NCI-H2081 treated with DMSO at 0.1 percent for 48 hours (cell line): ENCODE measurements at regions not wholly inside any gene's neighbourhood (a gene's known extent, or its start where the extent isn't known, plus 50 kb on each side); places are given as distances from the start of the nearest gene placed in this dataset.

Experiments used
- DNase-seq: peaks from one replicate; lab custom pipeline; 2025; lab: John Stamatoyannopoulos, UW

- no peak for DNase-seq
Observed at GRCh38 chr2:57842531-57842930, 204.1 kb upstream of the VRK2 start.

GRCh38 chr2:57843158-57843557 is 203.4 kb upstream of the VRK2 start:
- no peak for DNase-seq

GRCh38 chr2:57848723-57849122 is 197.9 kb upstream of the VRK2 start:
- no peak for DNase-seq

DNA sequence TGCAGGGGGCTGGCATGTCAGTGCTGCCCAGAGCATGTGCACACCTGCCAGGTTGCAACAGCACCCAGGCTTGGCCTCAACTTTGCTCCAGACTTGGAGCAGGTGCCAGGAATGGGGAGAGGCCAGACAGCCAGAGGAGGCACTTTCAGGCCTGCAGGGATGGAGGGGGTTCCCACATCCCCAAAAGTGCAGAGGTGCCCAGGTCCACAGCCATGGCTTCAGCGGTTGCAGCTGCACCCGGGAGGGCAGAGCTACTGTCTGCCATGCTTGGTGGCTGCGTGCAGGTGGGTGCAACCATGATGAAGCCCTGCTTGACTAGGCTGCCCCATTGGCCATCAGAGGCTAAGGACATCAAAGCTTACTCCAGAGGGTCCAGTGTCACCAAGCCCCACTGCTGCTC is 196.8 kb upstream of the VRK2 start:
- DNase-seq, result no peak

DNA sequence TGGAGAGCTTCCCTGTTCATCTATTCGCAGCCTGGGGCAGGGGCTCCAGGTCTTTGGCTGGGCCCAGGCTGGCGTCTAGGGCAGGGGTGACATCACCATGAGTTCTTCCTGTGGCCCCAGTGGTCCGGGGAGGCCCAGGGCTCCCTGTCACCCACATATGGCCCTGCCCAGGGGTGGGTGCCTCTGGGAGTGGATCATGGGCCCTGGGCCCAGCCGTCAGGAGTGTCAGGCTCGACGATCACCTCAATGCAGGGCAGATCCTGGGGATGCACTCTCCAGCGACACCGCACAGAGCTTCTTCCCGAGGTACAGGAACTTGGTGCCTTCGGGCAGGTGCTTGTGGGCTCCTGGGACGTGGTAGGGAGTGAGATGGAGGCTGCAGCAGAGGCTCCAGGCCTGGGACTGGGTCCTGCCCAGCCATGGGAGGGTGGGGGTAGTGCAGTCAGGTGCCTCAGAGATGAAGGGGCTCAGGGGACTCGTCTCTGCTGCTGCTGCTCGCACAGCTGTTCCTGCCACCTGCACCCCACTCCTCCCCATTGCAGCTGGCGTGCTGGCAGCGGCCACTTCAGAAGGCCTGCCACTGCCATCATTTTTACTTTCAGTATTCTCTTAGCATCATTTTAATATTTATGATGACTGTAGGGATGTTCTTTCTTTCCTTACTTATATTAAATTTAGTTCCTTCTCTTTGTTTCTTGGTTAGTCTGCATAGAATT is 196.0 kb upstream of the VRK2 start:
- no peak for DNase-seq

GRCh38 chr2:57855212-57855611 is 191.4 kb upstream of the VRK2 start:
- DNase-seq, result no peak

DNA sequence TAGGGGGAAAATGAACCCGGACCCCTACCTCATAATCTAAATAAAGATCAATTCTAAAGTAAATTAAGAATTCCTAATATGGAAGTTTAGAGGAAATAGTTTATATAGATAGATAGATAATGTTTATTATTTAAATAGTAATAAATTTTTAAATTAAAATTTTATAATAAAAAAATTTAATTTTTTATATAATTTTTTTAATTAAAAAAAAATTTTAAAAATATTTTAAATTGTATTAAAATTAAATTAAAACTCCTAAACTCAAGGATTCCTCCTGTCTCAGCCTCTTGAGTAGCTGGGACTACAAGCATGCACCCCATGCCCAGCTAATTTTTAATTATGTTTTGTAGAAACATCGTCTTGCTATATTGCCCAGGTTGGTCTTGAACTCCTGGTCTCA is 186.9 kb upstream of the VRK2 start:
- no peak for DNase-seq

DNA sequence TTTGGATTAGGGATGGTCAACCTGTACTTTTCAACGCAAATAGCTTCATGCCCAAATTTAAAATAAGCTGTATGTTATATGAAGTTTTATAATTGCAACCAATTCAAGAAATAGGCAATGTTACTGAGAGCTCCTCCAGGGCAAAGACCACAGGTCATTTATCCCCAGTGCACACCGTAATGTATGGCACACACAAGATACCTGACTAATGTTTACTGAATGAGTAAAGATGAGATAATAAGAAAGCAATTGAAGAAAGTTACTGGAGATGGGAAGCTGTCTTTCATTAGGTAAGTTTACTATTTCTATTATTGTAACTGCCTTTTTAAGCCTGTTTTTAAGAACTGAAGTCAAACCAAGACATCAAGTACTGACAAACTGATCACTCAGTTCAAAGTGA is 184.5 kb upstream of the VRK2 start:
- DNase-seq, result no peak

DNA sequence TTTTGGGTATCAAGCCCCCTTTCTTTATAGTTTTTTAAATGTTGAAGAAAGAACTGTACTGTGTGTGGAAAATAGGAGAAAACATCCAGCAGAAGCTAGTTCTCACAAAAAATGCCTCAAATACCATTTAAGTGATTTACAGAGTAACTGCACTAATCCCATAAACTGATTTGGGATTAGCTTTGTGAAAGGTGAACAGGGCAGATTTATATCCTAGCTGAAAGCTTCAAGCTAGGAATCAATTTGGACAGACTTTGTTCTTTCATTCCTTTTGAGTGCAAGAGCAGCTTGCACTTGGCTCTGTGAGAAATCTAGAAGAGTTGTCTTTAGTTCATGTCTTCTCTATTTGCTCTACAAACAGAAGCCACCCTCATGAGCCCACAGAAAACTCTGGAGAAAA is 183.9 kb upstream of the VRK2 start:
- DNase-seq, result no peak

DNA sequence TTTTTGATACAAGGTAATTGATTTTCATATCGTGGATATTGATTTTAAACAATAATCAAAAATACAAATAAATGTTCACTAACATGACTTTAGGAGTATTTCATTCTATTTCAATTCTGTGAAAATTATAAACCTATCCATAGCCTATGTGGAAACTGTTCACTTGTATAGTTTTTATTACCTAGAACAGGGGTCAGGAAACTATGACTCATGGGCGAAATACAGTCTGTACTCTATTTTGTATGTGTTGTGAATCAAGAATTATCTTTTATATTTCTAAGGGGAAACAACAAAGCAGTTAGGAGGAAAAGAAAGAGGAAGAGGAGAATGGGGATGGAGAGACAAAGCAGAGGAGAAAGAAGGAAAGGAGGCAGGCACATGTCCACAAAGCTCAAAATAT is 181.7 kb upstream of the VRK2 start:
- no peak for DNase-seq

DNA sequence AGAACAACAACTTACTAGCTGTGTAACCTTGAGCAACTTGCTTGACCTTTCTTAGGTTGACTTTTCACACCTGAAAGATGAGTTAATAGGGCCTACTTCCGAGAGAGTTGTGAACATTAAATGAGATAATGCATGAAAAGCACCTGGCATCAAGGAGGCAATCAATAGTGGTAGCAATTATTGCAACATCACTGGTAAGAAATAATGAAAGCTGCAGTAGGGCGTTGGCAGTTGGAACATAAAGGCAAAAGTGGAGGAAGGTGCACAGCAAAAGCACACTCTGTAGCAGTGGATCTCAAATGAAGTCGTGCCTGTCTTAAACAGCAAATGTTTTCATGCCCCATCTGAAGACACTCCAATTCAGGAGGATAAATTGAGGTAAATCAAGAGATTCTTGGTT is 178.9 kb upstream of the VRK2 start:
- DNase-seq, result no peak

DNA sequence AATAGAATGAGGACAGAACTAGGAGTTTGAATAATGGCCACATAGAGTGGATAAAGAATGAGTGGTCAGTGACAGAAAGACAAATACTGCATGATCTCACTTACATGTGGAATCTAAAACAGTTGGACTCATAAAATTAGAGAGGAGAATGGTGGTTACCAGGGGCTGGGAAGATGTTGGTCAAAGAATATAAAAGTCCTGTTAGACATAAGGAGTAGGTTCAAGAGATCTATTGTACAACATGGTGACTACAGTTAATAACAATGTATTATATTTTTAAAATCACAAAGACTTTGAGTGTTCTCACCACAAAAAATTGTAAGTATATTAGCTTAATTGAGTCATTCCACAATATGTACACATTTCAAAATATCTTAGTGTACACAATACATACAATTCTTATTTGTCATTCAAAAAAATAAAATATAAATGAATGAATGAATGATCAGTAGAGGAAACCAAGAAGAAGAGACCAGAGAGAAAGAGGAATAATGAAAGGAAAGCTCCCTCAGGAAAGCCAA is 177.9 kb upstream of the VRK2 start:
- DNase-seq, result no peak

GRCh38 chr2:57869758-57870344 is 176.8 kb upstream of the VRK2 start:
- peak; percentile 68 for DNase-seq

GRCh38 chr2:57876313-57876712 is 170.3 kb upstream of the VRK2 start:
- DNase-seq, result no peak

GRCh38 chr2:57877811-57878170 is 168.8 kb upstream of the VRK2 start:
- no peak for DNase-seq

DNA sequence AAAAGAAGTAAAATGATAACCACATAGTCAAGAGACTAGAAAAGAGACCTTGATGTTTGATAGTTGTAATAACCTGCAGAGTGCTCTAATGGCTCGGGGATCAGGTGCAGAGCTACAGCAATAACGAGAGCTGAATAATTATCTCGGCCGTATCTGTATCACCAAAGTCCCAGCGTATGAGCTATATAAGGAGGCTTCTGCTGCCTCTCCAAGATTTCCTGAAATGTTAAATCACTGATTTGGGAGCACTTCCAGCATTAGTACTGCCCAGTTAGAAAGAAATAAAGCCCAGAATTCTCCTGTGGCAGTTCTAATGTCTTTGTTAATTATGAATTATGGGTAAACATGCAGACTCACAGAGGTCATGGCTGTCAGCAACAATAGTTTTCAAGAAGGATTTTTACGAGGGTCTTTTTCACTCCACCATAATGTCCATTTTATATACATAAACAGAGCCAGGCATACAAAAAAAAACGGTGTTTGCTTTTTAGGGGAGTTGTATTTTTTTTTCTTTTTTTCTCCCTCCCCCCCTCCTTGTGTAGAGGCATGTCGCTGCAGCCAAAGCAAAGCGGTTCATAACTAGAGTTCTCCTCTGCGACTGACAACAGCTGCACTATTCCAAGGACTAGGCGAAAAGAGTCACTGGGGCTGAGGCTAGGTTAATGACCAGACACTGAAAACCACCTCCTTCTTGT is 168.3 kb upstream of the VRK2 start:
- DNase-seq, result peak; percentile 67

DNA sequence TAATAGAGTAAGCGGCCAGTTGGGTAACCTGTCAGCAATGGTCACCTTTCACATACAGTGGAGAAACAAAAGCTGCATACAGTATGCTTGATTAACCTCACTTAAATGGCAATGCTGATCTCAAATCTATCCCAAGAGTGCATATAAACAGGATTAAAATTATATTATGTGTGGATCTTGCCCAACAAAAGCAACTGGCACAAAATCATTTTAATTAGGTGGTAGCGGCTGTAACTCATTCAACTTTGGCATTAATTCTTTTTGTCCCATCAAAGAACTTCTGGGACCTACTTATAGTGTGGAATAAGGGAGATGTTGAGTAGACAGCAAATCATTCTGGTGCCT is 167.8 kb upstream of the VRK2 start:
- DNase-seq, result no peak

DNA sequence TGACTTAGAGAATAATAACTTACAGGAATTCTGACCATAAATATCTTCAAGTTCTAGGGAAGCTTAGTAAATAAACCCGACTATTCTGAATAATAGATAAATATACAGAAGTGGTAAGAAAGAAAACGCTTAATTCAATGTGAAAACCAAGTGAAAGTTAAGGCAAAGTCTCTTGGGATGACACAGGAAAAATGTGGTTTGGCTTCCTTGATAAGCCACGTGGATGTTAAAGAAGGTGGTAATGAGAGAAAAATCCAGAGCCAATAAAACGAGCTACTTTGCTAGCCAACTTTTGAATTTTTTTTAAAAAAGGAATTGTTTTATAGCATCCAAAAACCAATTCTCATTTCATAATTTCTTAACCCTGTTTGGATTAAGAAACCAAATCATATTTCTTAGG is 166.2 kb upstream of the VRK2 start:
- no peak for DNase-seq

- peak; percentile 47 for DNase-seq
Observed at GRCh38 chr2:57880967-57881366, 165.6 kb upstream of the VRK2 start.

- DNase-seq, result no peak
Observed at GRCh38 chr2:57881998-57882888, 164.4 kb upstream of the VRK2 start.

DNA sequence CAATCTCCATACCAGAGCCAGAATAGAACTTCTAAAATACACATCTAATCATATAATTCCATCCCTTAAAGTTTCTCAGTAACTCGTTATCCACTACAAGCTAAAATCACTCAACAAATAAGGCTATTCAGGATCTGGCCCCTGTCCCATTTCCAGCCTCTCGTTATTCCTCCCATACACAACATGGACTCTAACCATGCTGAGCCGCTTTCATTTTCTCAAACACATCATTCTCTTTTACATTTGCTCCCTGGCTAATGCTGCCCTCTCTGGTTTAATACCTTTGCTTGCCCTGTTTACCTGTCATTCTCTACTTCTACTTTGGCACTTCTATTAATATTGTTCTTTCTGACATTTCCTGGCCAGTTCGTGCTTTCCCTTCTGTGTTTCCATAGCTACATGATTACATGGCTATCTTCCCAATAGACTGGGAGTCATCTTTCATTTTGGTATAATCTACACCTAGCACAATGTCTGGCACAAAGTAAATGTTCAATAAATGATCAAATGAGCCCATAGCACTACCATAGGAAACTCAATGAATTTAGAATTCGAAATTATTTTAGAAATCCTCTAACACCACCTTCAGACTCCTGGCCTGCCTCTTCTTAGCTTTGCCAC is 163.6 kb upstream of the VRK2 start:
- peak; percentile 91 for DNase-seq

DNA sequence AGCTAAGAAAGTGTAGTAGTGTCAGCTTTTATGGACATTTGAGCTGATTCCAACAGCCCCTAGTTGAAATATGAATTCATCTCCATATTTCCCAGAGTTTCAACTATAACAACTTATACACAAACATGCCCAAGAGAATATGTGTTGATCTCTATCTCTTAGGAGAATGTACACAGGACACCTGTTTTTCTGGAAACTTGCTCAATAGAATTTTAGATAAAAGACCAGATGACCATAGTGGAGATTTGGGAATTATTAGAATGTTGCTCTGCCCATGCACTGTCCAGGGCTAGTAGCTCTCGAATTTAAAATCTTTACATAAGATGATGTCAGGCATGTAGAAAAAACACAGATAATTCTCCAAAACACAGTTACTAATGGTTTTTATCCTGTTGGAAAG is 162.3 kb upstream of the VRK2 start:
- no peak for DNase-seq
